A549 (cell line): ENCODE measurements at regions not wholly inside any gene's neighbourhood (a gene's known extent, or its start where the extent isn't known, plus 50 kb on each side); places are given as distances from the start of the nearest gene placed in this dataset.

Experiments
- CTCF ChIP-seq: fragments of >200 bp; sonication (Bioruptor Twin); formaldehyde crosslinking; IDR thresholded peaks from 3 replicates; pipeline ENCODE4 v1.5.1; 2016
- E2F6 ChIP-seq: IDR thresholded peaks from 2 replicates; pipeline ENCODE4 v1.6.1; 2012; ENCODE audit warnings: low read depth, borderline replicate concordance
- FOSL2 ChIP-seq, 2 experiments: fragments of 450-650 bp in 1 of 2; fragments of >200 bp in 1 of 2; sonication (Bioruptor Twin) in 1 of 2; formaldehyde crosslinking; IDR thresholded peaks; 2 replicates each; pipeline versions ENCODE4 v1.5.0 to v1.6.1; 2016 to 2020; ENCODE audit warnings: mild to moderate bottlenecking in 1 of 2, moderate library complexity in 1 of 2
- HOXA7 ChIP-seq: fragments of 250-450 bp; sonication (Bioruptor Pico); IDR thresholded peaks from 2 replicates; pipeline ENCODE4 v1.5.0; 2020; ENCODE audit warnings: mild to moderate bottlenecking, moderate library complexity
- MAZ ChIP-seq: fragments of 150-350 bp; IDR thresholded peaks from 2 replicates; pipeline ENCODE4 v1.6.1; 2014; ENCODE audit warnings: antibody characterized with exemption, low read depth, low read length, borderline replicate concordance
- MYC ChIP-seq: IDR thresholded peaks from 2 replicates; pipeline ENCODE4 v1.6.1; 2012; ENCODE audit warnings: mild to moderate bottlenecking, inconsistent platforms, low read length, improper control_type of control experiment, borderline replicate concordance
- PHF8 ChIP-seq: fragments of 200-600 bp; sonication (generic); IDR thresholded peaks from 2 replicates; pipeline ENCODE4 v1.6.1; 2016; ENCODE audit warnings: low read depth, mild to moderate bottlenecking, antibody characterized with exemption, moderate library complexity, borderline replicate concordance
- POLR2A ChIP-seq: IDR thresholded peaks from 2 replicates; pipeline ENCODE4 v1.6.1; 2012; ENCODE audit warnings: mild to moderate bottlenecking, low read length
- RAD21 ChIP-seq, 2 experiments: fragments of >200 bp in 1 of 2; sonication (Bioruptor Twin) in 1 of 2; formaldehyde crosslinking in 1 of 2; IDR thresholded peaks in 1 of 2; conservative IDR thresholded peaks in 1 of 2; 2 replicates in 1 of 2; 3 replicates in 1 of 2; pipeline ENCODE4 v1.6.1; 2012 to 2018; ENCODE audit warnings: inconsistent platforms in 1 of 2
- REST ChIP-seq: fragments of 200-600 bp; sonication (generic); IDR thresholded peaks from 2 replicates; pipeline ENCODE4 v1.6.1; 2016; ENCODE audit warnings: antibody characterized with exemption, mild to moderate bottlenecking, moderate library complexity
- RFX5 ChIP-seq: fragments of 450-650 bp; IDR thresholded peaks from 2 replicates; pipeline ENCODE4 v1.7.1; 2014; ENCODE audit warnings: antibody characterized with exemption, mild to moderate bottlenecking, moderate library complexity
- ZFP36 ChIP-seq: fragments of 450-650 bp; IDR thresholded peaks from 2 replicates; pipeline ENCODE4 v1.6.1; 2014; ENCODE audit warnings: borderline replicate concordance; ENCODE audit not compliant: partially characterized antibody
- ZNF302 ChIP-seq: fragments of 250-450 bp; sonication (Bioruptor Pico); IDR thresholded peaks from 2 replicates; pipeline ENCODE4 v1.9.0; 2021; ENCODE audit warnings: inconsistent platforms, mild to moderate bottlenecking, moderate library complexity

- TF ChIP-seq CTCF (no peak), PHF8 (no peak), ZFP36 (no peak), MYC (no peak), POLR2A (no peak), MAZ (no peak), HOXA7 (no peak), REST (no peak), E2F6 (no peak), FOSL2 (IDR thresholded peaks at IDR 0.05) (no peak), FOSL2 (CRISPR knock-in tag; IDR thresholded peaks at IDR 0.05) (no peak), RFX5 (no peak), ZNF302 (CRISPR knock-in tag) (no peak), RAD21 (conservative IDR thresholded peaks at IDR 0.05 in 1 of 2, IDR thresholded peaks at IDR 0.05 in 1 of 2) (no peak)
Measured at GRCh38 chr1:47675721-47676120, 237.9 kb downstream of the FOXD2 start.
